ENCODE measurements at regions not wholly inside any gene's neighbourhood (a gene's known extent, or its start where the extent isn't known, plus 50 kb on each side); places are given as distances from the start of the nearest gene placed in this dataset.

- no peak for DNase-seq
These were observed 674.2 kb upstream of the KIRREL3 start for GRCh38 chr11:127674754-127675153.

- no peak for DNase-seq
These were observed 670.0 kb upstream of the KIRREL3 start for GRCh38 chr11:127670374-127671119.

GRCh38 chr11:127656116-127656836, 655.7 kb upstream of the KIRREL3 start:
- DNase-seq: peak; percentile 14

- no peak for DNase-seq
These were observed 652.5 kb upstream of the KIRREL3 start for GRCh38 chr11:127653076-127653475.

- peak; percentile 45 for DNase-seq
These were observed 651.3 kb upstream of the KIRREL3 start for GRCh38 chr11:127651888-127652221.

GRCh38 chr11:127651175-127651887, 650.8 kb upstream of the KIRREL3 start:
- peak; percentile 90 for DNase-seq

- DNase-seq: no peak
These were observed 649.4 kb upstream of the KIRREL3 start for GRCh38 chr11:127649958-127650357.

GRCh38 chr11:127649071-127649470, 648.5 kb upstream of the KIRREL3 start:
- no peak for DNase-seq

- no peak for DNase-seq
These were observed 648.0 kb upstream of the KIRREL3 start for GRCh38 chr11:127648583-127648982.

- DNase-seq: no peak
These were observed 643.8 kb upstream of the KIRREL3 start for GRCh38 chr11:127644366-127644765.

- DNase-seq: no peak
These were observed 642.9 kb upstream of the KIRREL3 start for GRCh38 chr11:127643268-127644058.

- DNase-seq: no peak
These were observed 640.2 kb upstream of the KIRREL3 start for GRCh38 chr11:127640561-127641451.

- peak; percentile 50 for DNase-seq
These were observed 639.3 kb upstream of the KIRREL3 start for GRCh38 chr11:127639916-127640315.

GRCh38 chr11:127632976-127633680, 632.6 kb upstream of the KIRREL3 start:
- DNase-seq: peak; percentile 62

GRCh38 chr11:127632546-127632945, 632.0 kb upstream of the KIRREL3 start:
- no peak for DNase-seq

- DNase-seq: no peak
These were observed 631.4 kb upstream of the KIRREL3 start for GRCh38 chr11:127631974-127632373.

GRCh38 chr11:127629200-127629599, 628.6 kb upstream of the KIRREL3 start:
- DNase-seq: no peak

GRCh38 chr11:127628458-127628785, 627.9 kb upstream of the KIRREL3 start:
- no peak for DNase-seq

- DNase-seq: peak; percentile 33
These were observed 627.3 kb upstream of the KIRREL3 start for GRCh38 chr11:127627629-127628457.

- DNase-seq: no peak
These were observed 626.6 kb upstream of the KIRREL3 start for GRCh38 chr11:127627204-127627603.
